ENCODE measurements at regions not wholly inside any gene's neighbourhood (a gene's known extent, or its start where the extent isn't known, plus 50 kb on each side); places are given as distances from the start of the nearest gene placed in this dataset.
"Not testable (repeated sequence)": the region's sequence is repeated elsewhere in the genome, so short reads cannot be mapped to it uniquely, and the experiment has no call there.

DNA sequence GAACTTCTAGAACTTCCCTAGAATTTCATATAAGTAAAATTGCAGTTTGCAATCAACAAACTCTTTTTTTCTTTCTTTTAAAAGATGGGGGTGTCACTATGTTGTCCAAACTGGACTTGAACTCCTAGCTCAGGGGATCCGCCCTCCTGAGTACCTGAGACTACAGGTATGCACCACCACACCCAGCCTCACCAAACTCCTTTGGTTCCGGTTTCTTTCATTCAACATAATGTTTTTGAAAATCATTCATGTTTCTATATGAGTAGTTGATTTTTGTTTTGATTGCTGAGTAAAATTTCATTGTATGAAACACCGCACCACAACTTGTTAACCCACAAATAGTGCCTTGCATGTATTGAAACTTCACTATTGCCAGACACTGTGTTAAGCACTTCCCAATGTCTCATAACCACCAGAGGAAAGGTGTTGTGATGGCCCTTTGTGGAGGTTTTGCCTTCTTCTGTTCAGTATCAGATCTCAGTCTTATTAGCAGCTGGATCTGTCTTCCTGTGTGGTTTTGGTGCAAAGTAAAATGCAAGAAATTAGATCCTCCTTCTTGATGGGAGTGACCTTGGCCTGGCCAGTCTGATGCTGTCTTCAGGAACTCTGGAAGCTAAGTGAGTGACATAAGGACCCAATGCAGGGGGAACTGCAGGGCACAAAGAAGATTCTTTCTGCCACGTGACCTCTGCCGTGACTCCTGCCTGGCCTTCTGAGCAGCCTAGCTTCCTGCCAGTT is 78.8 kb upstream of the UBE2E1 start:
- Histone ChIP-seq H3K27me3 (ENCODE audit: insufficient read depth, low read length) (no peaks in the 10 kb centered on the region), H3K36me3 (ENCODE audit: insufficient read depth, low read length) (no peaks in the 10 kb centered on the region), H3K4me1 (ENCODE audit: control insufficient read depth, insufficient read depth, low read length, unreplicated experiment) (peaks cover 3% of the 10 kb centered on the region), H3K4me3 (ENCODE audit: low read depth, low read length) (no peak overlapping the region), H2AFZ (ENCODE audit: low read length, unreplicated experiment) (no peak overlapping the region), H3K79me2 (ENCODE audit: control insufficient read depth, insufficient read depth, low read length, unreplicated experiment) (no peaks in the 10 kb centered on the region), H3K27ac (ENCODE audit: low read depth, low read length) (no peak overlapping the region)

DNA sequence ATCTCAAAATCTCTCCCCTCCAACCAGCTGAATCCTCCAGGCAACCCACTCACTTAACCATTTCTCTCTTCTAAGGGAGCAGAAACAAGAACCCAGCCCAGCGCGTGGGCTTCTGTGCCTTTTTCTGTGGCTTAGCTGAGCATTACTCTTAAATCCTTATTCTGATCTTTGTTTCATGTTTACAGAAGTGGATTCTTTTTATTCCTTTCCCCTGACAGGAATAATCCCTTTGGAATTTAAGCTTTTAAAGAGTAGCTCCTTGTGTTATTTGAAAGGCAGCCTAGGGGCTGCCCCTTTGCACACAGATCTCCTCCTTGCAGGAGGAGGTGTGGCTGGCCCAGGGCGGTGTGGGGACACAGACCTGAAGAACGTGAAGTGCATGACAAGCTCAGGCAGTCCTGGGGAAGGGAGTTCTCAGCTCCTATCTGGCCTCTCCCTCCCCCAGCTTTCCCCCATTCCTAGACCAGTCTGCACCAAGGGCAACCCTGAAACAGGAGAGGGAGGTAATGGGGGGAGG is 77.1 kb upstream of the UBE2E1 start:
- Histone ChIP-seq H3K27me3 (ENCODE audit: insufficient read depth, low read length) (no peaks in the 10 kb centered on the region), H3K4me1 (ENCODE audit: control insufficient read depth, insufficient read depth, low read length, unreplicated experiment) (peaks cover 3% of the 10 kb centered on the region), H3K27ac (ENCODE audit: low read depth, low read length) (no peak overlapping the region), H3K4me3 (ENCODE audit: low read depth, low read length) (no peak overlapping the region), H3K36me3 (ENCODE audit: insufficient read depth, low read length) (no peaks in the 10 kb centered on the region), H3K79me2 (ENCODE audit: control insufficient read depth, insufficient read depth, low read length, unreplicated experiment) (no peaks in the 10 kb centered on the region), H2AFZ (ENCODE audit: low read length, unreplicated experiment) (no peak overlapping the region)

DNA sequence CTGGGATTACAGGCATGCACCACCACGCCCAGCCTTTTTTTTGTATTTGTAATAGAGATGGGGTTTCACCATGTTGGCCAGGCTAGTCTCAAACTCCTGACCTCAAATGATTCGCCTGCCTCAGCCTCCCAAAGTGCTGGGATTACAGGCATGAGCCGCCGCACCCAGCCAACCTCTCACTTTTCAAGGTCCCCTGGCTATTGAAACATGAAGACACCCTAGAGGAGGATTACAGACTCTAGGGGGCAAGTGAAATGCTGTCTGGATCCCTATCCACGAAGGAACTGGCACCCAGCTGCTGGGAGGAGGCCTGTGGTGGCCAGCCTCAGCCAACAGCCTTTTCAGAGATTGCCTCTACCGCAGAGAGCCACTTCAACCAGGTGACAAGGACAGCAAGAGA is 76.4 kb upstream of the UBE2E1 start:
- not testable (repeated sequence) for H3K36me3 ChIP-seq (ENCODE audit: insufficient read depth, low read length); H3K4me1 ChIP-seq (ENCODE audit: control insufficient read depth, insufficient read depth, low read length, unreplicated experiment); H3K4me3 ChIP-seq (ENCODE audit: low read depth, low read length); H3K27me3 ChIP-seq (ENCODE audit: insufficient read depth, low read length); H3K27ac ChIP-seq (ENCODE audit: low read depth, low read length); H3K79me2 ChIP-seq (ENCODE audit: control insufficient read depth, insufficient read depth, low read length, unreplicated experiment); H2AFZ ChIP-seq (ENCODE audit: low read length, unreplicated experiment)

DNA sequence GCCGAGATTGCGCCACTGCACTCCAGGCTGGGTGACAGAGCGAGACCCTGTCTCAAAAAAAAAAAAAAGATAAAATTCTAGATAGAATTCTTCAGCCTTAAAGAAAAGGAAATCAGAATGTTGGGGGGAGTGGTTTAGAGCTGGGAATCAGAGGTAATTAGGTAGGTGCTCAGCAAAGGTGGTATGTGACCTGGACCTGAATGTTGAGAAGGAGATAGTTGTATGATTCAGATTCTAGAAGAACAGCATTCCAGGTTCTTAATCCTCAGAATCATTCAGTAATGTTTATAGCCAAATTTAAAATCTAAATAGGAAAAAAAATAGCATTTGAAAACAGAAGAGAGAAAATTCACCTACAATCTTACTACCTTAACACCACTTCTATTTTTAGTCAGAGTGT is 71.3 kb upstream of the UBE2E1 start:
- Histone ChIP-seq H3K79me2 (ENCODE audit: control insufficient read depth, insufficient read depth, low read length, unreplicated experiment) (no peaks in the 10 kb centered on the region), H2AFZ (ENCODE audit: low read length, unreplicated experiment) (no peak overlapping the region), H3K27me3 (ENCODE audit: insufficient read depth, low read length) (no peaks in the 10 kb centered on the region), H3K4me1 (ENCODE audit: control insufficient read depth, insufficient read depth, low read length, unreplicated experiment) (peaks cover 23% of the 10 kb centered on the region), H3K27ac (ENCODE audit: low read depth, low read length) (no peak overlapping the region), H3K36me3 (ENCODE audit: insufficient read depth, low read length) (no peaks in the 10 kb centered on the region), H3K4me3 (ENCODE audit: low read depth, low read length) (no peak overlapping the region)

DNA sequence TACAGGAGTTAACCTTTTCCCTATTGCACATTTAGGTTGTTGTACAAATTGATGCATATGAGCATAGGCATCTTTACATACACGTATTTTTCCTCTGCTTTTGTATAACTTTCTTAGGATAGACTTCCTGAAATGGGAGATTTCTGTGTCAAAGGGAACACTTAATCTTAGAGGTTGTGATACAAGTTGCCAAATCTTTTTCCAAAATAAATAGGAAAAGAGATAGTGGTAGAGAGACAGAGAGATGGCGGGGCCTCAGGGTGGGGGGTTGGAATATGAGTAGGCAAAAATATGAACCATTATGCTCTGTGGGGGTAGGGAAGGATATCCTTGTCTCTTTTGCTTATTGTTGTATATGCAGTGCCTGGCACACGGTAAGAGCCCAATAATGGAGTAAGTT is 70.7 kb upstream of the UBE2E1 start:
- no peaks in the 10 kb centered on the region for H3K27me3 ChIP-seq (ENCODE audit: insufficient read depth, low read length)
- H3K36me3 ChIP-seq (ENCODE audit: insufficient read depth, low read length), result no peaks in the 10 kb centered on the region
- H3K4me1 ChIP-seq (ENCODE audit: control insufficient read depth, insufficient read depth, low read length, unreplicated experiment), result peaks cover 29% of the 10 kb centered on the region
- H3K79me2 ChIP-seq (ENCODE audit: control insufficient read depth, insufficient read depth, low read length, unreplicated experiment), result no peaks in the 10 kb centered on the region
- no peak overlapping the region for H3K4me3 ChIP-seq (ENCODE audit: low read depth, low read length)
- no peak overlapping the region for H3K27ac ChIP-seq (ENCODE audit: low read depth, low read length)
- H2AFZ ChIP-seq (ENCODE audit: low read length, unreplicated experiment), result peak overlapping the region; percentile 31

DNA sequence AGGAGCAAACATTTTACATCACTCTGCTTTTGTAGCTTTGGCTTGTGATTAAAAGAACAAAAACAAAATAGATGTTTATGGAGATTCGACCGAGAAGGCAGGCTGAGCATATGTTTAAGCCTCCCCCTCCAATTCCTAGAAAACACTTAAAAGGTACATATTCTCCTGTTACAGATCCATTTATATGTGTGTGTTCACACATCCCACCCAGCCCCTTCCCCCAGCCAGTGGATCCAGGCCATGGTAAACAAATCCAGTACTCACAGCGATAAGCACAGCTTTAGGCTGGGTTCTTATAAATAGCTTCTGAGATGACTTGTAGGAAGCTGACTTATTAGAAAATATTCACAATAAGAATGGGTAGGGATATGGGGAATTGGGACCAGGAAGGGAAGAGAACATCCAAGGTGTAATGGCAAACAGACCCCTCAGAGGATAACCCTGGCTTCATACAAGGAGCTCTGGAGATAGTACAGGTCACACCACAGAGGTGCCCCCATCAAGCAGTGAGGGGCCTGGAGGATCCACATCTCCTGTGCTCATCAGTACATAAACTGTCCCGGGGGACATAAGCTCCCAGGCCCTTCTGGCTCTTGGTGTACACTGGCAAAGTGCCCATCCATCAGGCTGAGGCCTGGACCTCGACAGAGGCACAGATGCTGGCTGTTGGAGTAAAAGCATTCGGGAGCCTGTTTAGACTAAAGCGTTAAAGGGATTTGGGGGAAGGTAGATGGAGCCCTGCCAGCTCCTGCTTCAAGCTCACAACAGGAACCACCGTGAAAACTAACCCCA is 70.0 kb upstream of the UBE2E1 start:
- H3K79me2 ChIP-seq (ENCODE audit: control insufficient read depth, insufficient read depth, low read length, unreplicated experiment), result no peaks in the 10 kb centered on the region
- H3K27ac ChIP-seq (ENCODE audit: low read depth, low read length), result no peak overlapping the region
- no peak overlapping the region for H3K4me3 ChIP-seq (ENCODE audit: low read depth, low read length)
- H3K27me3 ChIP-seq (ENCODE audit: insufficient read depth, low read length), result no peaks in the 10 kb centered on the region
- H3K4me1 ChIP-seq (ENCODE audit: control insufficient read depth, insufficient read depth, low read length, unreplicated experiment), result peaks cover 35% of the 10 kb centered on the region
- no peak overlapping the region for H2AFZ ChIP-seq (ENCODE audit: low read length, unreplicated experiment)
- no peaks in the 10 kb centered on the region for H3K36me3 ChIP-seq (ENCODE audit: insufficient read depth, low read length)

DNA sequence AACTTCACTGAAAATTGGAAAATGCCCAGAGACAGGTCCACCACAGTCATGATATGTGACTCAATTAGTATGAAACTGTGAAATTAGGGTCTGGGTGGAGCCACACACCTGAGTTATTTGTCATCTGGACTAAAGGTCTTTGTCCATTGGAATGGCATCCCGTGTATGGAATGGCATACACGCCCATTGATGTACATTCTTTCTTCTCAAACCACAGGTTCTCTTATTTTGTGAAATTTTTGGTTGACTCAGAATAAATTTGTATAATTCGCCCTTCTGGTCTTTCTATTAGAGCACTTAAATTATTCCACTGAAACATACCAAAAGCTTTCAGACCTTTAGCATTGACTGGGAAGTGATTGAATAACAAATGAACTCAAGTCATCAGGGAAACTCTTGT is 66.8 kb upstream of the UBE2E1 start:
- Histone ChIP-seq H3K27ac (ENCODE audit: low read depth, low read length) (peak overlapping the region; percentile 83; the same call in 1 of the 2 replicates), H3K4me3 (ENCODE audit: low read depth, low read length) (no peak overlapping the region), H2AFZ (ENCODE audit: low read length, unreplicated experiment) (peak overlapping the region; percentile 1), H3K36me3 (ENCODE audit: insufficient read depth, low read length) (no peaks in the 10 kb centered on the region), H3K79me2 (ENCODE audit: control insufficient read depth, insufficient read depth, low read length, unreplicated experiment) (no peaks in the 10 kb centered on the region), H3K4me1 (ENCODE audit: control insufficient read depth, insufficient read depth, low read length, unreplicated experiment) (peaks cover 45% of the 10 kb centered on the region), H3K27me3 (ENCODE audit: insufficient read depth, low read length) (no peaks in the 10 kb centered on the region)

DNA sequence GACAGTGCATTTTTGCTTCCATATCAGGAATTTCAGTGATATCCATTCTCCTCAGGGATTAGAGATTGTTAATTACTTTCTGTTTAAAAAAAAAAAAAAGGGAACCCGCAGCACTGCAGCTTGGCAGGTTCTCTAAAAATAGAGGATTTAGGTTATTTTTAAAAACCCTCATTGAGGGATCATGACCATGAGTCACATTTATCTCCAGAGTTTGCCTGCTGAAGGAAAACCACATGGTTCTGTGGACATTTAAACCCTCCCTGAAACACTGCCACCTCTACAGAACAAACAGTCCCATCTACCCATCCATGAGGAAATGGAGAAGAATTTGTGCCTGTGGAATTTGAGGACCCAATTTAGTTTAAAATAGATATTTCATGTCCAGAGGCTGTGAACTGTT is 66.2 kb upstream of the UBE2E1 start:
- peaks cover 45% of the 10 kb centered on the region for H3K4me1 ChIP-seq (ENCODE audit: control insufficient read depth, insufficient read depth, low read length, unreplicated experiment)
- H2AFZ ChIP-seq (ENCODE audit: low read length, unreplicated experiment), result peak overlapping the region; percentile 1
- H3K27ac ChIP-seq (ENCODE audit: low read depth, low read length), result peak overlapping the region; percentile 83
- no peaks in the 10 kb centered on the region for H3K27me3 ChIP-seq (ENCODE audit: insufficient read depth, low read length)
- H3K36me3 ChIP-seq (ENCODE audit: insufficient read depth, low read length), result no peaks in the 10 kb centered on the region
- H3K79me2 ChIP-seq (ENCODE audit: control insufficient read depth, insufficient read depth, low read length, unreplicated experiment), result no peaks in the 10 kb centered on the region
- no peak overlapping the region; the same call in 1 of the 2 replicates for H3K4me3 ChIP-seq (ENCODE audit: low read depth, low read length)

DNA sequence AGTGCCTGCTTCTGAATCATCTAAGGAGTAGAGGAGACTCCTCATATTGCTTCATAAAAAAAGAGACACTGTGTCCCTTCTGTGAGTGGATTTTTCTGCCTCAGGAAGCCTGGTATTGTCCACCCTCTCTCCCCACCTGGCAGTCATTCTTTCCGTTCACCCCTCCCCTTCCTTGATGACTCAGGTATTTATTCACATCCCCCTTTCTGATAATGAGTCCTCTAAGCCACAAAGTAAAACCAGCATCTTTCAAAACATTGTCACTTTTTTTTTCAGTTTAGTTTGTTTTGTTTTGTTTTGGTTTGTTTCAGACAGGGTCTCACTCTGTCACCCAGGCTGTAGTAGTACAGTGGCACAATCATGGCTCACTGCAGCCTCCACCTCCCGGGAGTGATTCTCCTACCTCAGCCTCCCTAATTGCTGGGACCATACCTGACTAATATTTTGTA is 65.2 kb upstream of the UBE2E1 start:
- H2AFZ ChIP-seq (ENCODE audit: low read length, unreplicated experiment), result peak overlapping the region; percentile 4
- no peaks in the 10 kb centered on the region for H3K27me3 ChIP-seq (ENCODE audit: insufficient read depth, low read length)
- peaks cover 37% of the 10 kb centered on the region for H3K4me1 ChIP-seq (ENCODE audit: control insufficient read depth, insufficient read depth, low read length, unreplicated experiment)
- peak overlapping the region; percentile 36; the same call in 1 of the 2 replicates for H3K4me3 ChIP-seq (ENCODE audit: low read depth, low read length)
- H3K79me2 ChIP-seq (ENCODE audit: control insufficient read depth, insufficient read depth, low read length, unreplicated experiment), result no peaks in the 10 kb centered on the region
- H3K36me3 ChIP-seq (ENCODE audit: insufficient read depth, low read length), result no peaks in the 10 kb centered on the region
- peak overlapping the region; percentile 83 for H3K27ac ChIP-seq (ENCODE audit: low read depth, low read length)

DNA sequence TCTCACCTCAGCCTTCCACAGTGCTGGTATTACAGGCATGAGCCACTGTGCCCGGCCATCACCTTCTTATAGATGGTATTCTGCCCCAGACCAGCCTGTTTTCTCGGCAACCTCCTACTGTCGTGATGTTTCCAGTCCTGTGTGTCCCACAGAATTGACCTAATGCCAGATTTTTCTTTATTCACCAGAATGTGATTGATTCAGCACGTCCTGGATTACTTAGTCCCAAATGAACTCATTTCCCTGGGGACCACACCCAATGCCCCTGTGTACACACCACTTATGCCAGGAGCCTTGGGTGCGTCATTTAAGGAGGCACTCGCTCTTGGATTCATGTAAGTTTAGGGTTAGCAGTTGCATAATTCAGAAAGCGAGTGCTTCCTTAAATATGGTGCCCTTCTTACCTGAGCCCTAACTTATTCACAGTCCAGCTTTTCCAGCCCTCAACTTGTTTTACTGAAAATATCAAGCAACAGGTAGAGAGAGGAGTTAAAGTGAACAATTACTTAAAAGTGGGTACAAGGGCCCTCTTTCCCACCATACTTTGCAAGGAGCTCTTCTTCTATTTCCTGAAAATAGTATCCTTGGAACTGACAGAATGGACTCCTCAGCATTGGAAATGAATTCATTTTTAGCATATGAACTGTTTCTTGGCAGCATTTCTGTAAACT is 64.6 kb upstream of the UBE2E1 start:
- peak overlapping the region; percentile 36; the same call in 1 of the 2 replicates for H3K4me3 ChIP-seq (ENCODE audit: low read depth, low read length)
- no peaks in the 10 kb centered on the region for H3K27me3 ChIP-seq (ENCODE audit: insufficient read depth, low read length)
- H3K27ac ChIP-seq (ENCODE audit: low read depth, low read length), result peak overlapping the region; percentile 83
- H2AFZ ChIP-seq (ENCODE audit: low read length, unreplicated experiment), result no peak overlapping the region
- no peaks in the 10 kb centered on the region for H3K36me3 ChIP-seq (ENCODE audit: insufficient read depth, low read length)
- H3K4me1 ChIP-seq (ENCODE audit: control insufficient read depth, insufficient read depth, low read length, unreplicated experiment), result peaks cover 30% of the 10 kb centered on the region
- no peaks in the 10 kb centered on the region for H3K79me2 ChIP-seq (ENCODE audit: control insufficient read depth, insufficient read depth, low read length, unreplicated experiment)
